PC-9 (cell line): ENCODE measurements at regions not wholly inside any gene's neighbourhood (a gene's known extent, or its start where the extent isn't known, plus 50 kb on each side); places are given as distances from the start of the nearest gene placed in this dataset.

Source experiments
- EZH2 ChIP-seq: fragments of 200-600 bp; sonication (generic); IDR thresholded peaks from 2 replicates; pipeline ENCODE4 v1.8.0; 2017; ENCODE audit warnings: antibody characterized with exemption, low read depth
- TF ChIP-seq, protein P1 (sequence below): fragments of 200-600 bp; sonication (generic); conservative IDR thresholded peaks from 2 replicates; pipeline ENCODE4 v1.6.1; 2017; ENCODE audit warnings: mixed run types, antibody characterized with exemption, mild to moderate bottlenecking, moderate library complexity

DNA sequence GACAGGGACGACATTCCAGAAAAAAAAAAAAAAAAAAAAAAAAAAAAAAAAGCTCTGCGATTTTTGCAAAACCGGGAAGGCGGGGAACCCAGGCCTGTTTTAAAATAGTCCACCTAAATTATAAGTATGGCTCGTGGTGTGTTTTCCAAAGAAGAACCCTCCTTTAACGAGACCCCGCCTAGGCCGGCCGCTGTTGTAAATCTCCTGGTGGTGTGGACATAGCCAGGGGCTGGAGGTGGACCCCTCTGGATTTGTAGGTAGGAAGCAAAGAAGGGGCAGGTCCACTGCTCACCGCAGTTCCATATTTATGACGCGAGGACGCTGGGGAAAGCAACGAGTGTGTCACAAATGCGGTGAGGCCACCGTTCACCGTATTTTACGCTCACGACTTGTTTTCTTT, 94.0 kb upstream of the SHOX start:
- TF ChIP-seq, protein P1, sequence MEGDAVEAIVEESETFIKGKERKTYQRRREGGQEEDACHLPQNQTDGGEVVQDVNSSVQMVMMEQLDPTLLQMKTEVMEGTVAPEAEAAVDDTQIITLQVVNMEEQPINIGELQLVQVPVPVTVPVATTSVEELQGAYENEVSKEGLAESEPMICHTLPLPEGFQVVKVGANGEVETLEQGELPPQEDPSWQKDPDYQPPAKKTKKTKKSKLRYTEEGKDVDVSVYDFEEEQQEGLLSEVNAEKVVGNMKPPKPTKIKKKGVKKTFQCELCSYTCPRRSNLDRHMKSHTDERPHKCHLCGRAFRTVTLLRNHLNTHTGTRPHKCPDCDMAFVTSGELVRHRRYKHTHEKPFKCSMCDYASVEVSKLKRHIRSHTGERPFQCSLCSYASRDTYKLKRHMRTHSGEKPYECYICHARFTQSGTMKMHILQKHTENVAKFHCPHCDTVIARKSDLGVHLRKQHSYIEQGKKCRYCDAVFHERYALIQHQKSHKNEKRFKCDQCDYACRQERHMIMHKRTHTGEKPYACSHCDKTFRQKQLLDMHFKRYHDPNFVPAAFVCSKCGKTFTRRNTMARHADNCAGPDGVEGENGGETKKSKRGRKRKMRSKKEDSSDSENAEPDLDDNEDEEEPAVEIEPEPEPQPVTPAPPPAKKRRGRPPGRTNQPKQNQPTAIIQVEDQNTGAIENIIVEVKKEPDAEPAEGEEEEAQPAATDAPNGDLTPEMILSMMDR = no peak
- TF ChIP-seq EZH2 = no peak
